GM18505 (cell line): ENCODE measurements at regions not wholly inside any gene's neighbourhood (a gene's known extent, or its start where the extent isn't known, plus 50 kb on each side); places are given as distances from the start of the nearest gene placed in this dataset.

ENCODE experiments used
- ATAC-seq: cut with Tn5 transposase; IDR thresholded peaks from one replicate; pipeline ENCODE4 v1.9.1; 2021; ENCODE audit not compliant: unreplicated experiment
- POLR2A ChIP-seq: IDR thresholded peaks from 4 replicates; pipeline ENCODE4 v1.6.1; 2011; ENCODE audit warnings: borderline replicate concordance; ENCODE audit not compliant: insufficient read depth, insufficient read length; ENCODE audit errors: extremely low read depth

GRCh38 chr6:147065786-147066185 is 138.4 kb upstream of the STXBP5 start:
- ATAC-seq = no peak
- no peak for TF ChIP-seq POLR2A

DNA sequence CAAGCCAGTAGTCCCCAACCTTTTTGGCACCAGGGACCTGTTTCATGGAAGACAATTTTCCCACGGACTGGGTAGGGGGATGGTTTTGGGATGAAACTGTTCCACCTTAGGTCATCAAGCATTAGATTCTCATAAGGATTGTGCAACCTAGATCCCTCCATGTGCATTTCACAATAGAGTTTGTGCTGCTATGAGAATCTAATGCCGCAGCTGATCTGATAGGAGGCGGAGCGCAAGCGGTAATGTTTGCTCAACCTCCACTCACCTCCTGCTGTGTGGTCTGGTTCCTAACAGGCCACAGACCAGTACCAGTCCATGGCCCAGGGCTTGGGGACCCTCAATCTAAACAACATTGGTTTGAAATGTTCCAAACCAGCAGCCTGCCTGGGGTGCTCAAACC is 137.0 kb upstream of the STXBP5 start:
- no peak for TF ChIP-seq POLR2A
- ATAC-seq = no peak

GRCh38 chr6:147071776-147072175 is 132.4 kb upstream of the STXBP5 start:
- no peak for TF ChIP-seq POLR2A
- no peak for ATAC-seq

DNA sequence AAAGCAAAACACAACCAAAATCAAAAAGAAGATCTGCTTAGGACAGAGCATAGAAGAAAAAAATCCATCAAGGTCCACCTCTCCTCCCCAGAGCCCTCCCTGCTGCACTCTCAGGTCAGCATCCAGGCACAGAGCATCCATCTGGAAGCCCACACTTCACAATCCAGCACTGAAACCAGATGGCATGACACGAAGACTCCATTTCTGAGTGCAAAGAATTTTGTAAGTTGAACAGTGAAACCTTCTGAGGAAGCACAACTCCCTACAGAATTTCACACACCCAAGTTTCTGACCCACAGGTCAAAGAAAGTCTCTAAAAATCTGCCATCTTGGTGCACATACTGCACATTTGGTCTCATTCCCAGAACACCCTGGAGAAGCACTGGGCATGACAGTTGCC is 128.8 kb upstream of the STXBP5 start:
- no peak for ATAC-seq
- no peak for TF ChIP-seq POLR2A

- ATAC-seq = no peak
- no peak for TF ChIP-seq POLR2A
Measured at GRCh38 chr6:147077251-147077650, 127.0 kb upstream of the STXBP5 start.

DNA sequence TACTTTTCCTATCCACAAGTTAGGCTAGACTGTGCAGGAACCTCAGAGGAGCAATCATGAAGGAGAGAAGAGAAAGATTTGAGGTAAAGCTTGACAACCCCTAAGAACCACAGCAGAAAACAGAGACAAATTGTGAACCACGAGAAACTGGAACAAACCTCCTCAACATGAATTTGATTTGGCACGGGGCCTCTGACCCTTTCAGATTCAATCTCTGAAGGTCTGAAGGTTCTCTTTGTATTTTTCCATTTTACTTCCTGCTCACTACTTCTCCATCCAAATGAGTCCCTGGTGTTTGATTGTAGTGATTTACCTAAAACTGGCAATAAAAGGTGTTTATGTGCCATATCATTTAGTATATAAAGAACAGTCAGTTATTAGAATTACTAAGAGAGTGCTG is 126.1 kb upstream of the STXBP5 start:
- no peak for ATAC-seq
- TF ChIP-seq POLR2A = no peak

- no peak for ATAC-seq
- TF ChIP-seq POLR2A = no peak
Measured at GRCh38 chr6:147078602-147079001, 125.6 kb upstream of the STXBP5 start.

DNA sequence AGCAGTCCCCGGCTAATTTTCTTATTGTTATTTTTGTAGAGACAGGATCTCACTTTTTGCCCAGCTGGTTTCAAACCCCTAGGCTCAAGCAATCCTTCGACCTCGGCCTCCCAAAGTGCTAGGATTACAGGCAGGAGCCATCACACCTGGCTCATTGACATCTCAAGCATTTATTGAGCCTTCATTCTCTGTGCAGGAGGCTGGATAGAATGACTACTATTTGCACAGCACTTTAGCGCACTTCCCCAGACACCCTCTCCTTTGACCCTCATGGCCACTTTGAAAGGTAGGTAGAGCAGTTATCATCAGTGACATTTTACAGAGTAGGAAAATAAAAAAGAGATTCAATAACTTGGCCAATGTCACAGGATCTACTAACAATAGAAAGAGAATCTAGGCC is 124.0 kb upstream of the STXBP5 start:
- TF ChIP-seq POLR2A = no peak
- ATAC-seq = no peak

DNA sequence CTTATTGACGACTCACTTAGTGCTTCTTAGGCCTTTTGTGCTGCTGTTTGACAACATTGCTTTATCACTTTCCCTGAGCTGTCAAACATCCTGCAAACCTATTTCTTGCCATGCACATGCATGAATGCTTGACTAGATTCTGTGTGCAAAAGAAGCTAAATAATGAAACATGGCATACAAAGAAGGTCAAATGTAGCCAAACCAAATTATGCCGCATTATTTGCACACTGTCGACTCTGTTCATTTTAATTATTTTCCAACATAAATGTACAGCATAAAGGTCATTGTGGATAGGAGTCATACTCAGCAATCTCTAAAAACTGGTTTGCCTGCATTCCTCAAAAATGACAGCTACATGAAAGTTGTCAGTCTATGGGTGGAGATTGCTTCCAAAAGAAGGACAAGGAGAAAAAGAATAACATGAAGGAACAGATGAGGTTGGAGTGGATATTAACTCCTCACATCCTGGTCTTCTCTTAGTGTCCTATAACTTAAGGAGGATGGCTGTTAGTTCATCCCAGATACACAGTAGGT is 123.1 kb upstream of the STXBP5 start:
- no peak for TF ChIP-seq POLR2A
- ATAC-seq = no peak

DNA sequence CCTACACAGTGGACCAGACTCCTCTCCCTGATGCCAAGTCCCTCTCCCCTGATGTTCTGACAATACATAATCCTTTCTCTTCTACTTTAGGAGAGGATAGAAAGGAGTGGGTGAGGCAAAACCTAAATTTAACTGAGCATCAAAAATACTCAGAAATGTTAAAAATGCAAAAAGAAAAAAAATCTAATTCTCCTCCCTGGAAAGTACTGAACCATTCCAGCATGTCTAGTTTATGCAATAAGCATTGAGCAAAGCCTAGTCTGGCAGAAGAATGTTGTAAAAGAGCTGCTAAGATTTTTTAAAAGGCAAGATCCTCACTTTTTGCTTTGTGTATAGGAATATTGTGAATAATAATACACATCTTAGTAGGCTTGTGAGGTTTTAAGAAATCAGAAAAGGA is 116.6 kb upstream of the STXBP5 start:
- ATAC-seq = no peak
- no peak for TF ChIP-seq POLR2A

DNA sequence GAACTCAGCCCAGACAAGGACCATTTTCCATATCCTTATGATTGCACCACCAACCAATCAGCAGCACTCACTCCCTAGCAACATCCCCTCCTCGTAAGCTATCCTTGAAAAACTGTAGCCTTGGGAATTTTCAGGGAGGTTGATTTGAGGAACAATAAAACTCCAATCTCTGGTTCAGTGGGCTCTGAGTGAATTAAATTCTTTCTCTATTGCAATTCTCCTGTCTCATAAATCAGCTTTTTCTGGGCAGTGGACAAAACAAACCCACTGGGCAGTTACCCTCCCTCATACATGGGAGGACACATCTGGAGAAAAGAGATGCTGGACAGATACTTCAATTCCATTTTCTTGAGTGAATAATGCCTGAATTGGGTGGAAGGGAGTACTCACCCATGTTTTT is 115.4 kb upstream of the STXBP5 start:
- no peak for TF ChIP-seq POLR2A
- ATAC-seq = no peak

DNA sequence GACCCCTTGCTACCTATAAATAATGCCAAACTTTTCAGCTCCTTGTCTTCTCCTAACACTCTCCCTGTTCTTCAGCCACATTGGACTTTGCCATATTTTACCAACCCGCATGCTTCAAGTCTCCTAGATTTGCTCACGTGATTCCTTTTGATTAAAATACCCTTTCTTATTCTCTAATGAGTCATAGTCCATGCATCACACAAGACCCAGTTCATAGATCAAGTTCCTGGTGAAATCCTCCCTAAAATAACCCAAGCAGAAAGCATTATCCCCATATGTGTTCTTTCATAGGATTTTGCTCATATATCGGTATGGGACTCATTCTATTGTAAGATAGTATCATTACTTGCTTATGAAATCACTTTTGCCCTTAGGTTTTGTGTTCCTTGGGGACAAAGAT is 108.9 kb upstream of the STXBP5 start:
- ATAC-seq = no peak
- TF ChIP-seq POLR2A = no peak

GRCh38 chr6:147099974-147100373 is 104.2 kb upstream of the STXBP5 start:
- no peak for ATAC-seq
- TF ChIP-seq POLR2A = no peak

GRCh38 chr6:147103007-147103406 is 101.2 kb upstream of the STXBP5 start:
- TF ChIP-seq POLR2A = no peak
- ATAC-seq = no peak

DNA sequence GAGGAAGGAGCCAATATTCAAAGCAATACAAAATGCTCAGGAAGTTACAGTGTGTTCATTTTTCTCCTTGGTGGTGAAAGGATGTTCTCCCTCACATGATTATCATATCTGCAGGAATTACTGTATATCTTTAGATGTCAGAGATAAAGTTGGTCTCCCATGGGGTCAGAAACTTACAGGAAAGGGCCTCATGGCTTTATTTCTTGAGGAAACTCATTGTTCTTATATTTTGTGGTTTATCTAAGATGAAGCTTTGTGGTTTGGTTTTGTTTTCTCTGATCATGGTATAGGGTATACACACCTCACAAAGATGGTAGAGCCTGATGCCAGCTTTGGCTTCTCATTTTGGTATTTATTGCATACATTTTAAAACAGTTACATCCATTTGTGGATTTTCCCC is 100.5 kb upstream of the STXBP5 start:
- ATAC-seq = no peak

More for the DNA sequence above, 100.5 kb upstream of the STXBP5 start:
- TF ChIP-seq POLR2A = no peak
